Smooth muscle cell (in vitro differentiated cells): ENCODE measurements at regions not wholly inside any gene's neighbourhood (a gene's known extent, or its start where the extent isn't known, plus 50 kb on each side); places are given as distances from the start of the nearest gene placed in this dataset.

Experiments
- DNase-seq: peaks from one replicate; lab custom pipeline; 2025; ENCODE audit not compliant: unreplicated experiment; lab: John Stamatoyannopoulos, UW
- H2AFZ ChIP-seq: fragments of 200-600 bp; sonication (generic); 2 replicates; pipeline ENCODE4 v1.6.0; 2016; ENCODE audit warnings: antibody characterized with exemption, low read depth, mild to moderate bottlenecking
- H3F3A ChIP-seq: fragments of 200-600 bp; sonication (generic); 2 replicates; pipeline ENCODE4 v1.6.0; 2017; ENCODE audit warnings: antibody characterized with exemption, low read depth
- H3K27ac ChIP-seq: fragments of 200-600 bp; sonication (generic); 2 replicates; pipeline ENCODE4 v1.5.1; 2016; ENCODE audit warnings: low read depth, mild to moderate bottlenecking
- H3K27me3 ChIP-seq: fragments of 200-600 bp; sonication (generic); 2 replicates; pipeline ENCODE4 v1.6.1; 2016; ENCODE audit warnings: low read depth, mild to moderate bottlenecking
- H3K36me3 ChIP-seq: fragments of 200-600 bp; sonication (generic); 2 replicates; pipeline ENCODE4 v1.5.1; 2016; ENCODE audit warnings: low read depth
- H3K4me1 ChIP-seq: fragments of 200-600 bp; sonication (generic); 2 replicates; pipeline ENCODE4 v1.5.1; 2016; ENCODE audit warnings: low read depth
- H3K4me2 ChIP-seq: fragments of 200-600 bp; sonication (generic); 2 replicates; pipeline ENCODE4 v1.6.0; 2016; ENCODE audit warnings: mild to moderate bottlenecking
- H3K4me3 ChIP-seq: fragments of 200-600 bp; sonication (generic); 2 replicates; pipeline ENCODE4 v1.5.1; 2016; ENCODE audit warnings: mild to moderate bottlenecking
- H3K79me2 ChIP-seq: fragments of 200-600 bp; sonication (generic); 2 replicates; pipeline ENCODE4 v1.6.0; 2016; ENCODE audit warnings: low read depth, mild to moderate bottlenecking
- H3K9ac ChIP-seq: fragments of 200-600 bp; sonication (generic); 2 replicates; pipeline ENCODE4 v1.6.0; 2016; ENCODE audit warnings: low read depth
- H3K9me3 ChIP-seq: fragments of 200-600 bp; sonication (generic); replicated peaks from 2 replicates; pipeline ENCODE4 v1.5.1; 2016; ENCODE audit warnings: low read depth
- H4K20me1 ChIP-seq: fragments of 200-600 bp; sonication (generic); 2 replicates; pipeline ENCODE4 v1.6.0; 2016; ENCODE audit warnings: low read depth
- CTCF ChIP-seq: fragments of 200-600 bp; sonication (generic); IDR thresholded peaks from 2 replicates; pipeline ENCODE4 v1.5.1; 2017; ENCODE audit warnings: borderline replicate concordance, mild to moderate bottlenecking, antibody characterized with exemption; ENCODE audit not compliant: insufficient read depth, poor library complexity, severe bottlenecking
- WGBS: methylation state at CpG from one replicate; pipeline ENCODE4 v1.1.7; 2016; ENCODE audit warnings: low lambda C conversion rate; 5-methylcytosine and 5-hydroxymethylcytosine counted together

GRCh38 chr20:50265245-50265946 lies 74.8 kb downstream of the CEBPB start:
- Histone ChIP-seq H3K79me2 (no peaks in the 10 kb centered on the region), H3K4me1 (peaks cover 8% of the 10 kb centered on the region), H3K27ac (no peak overlapping the region), H3K9me3 (no peaks in the 10 kb centered on the region), H3K36me3 (no peaks in the 10 kb centered on the region), H2AFZ (no peak overlapping the region), H3K4me2 (no peak overlapping the region), H3K27me3 (no peaks in the 10 kb centered on the region), H3K4me3 (no peak overlapping the region), H3K9ac (no peak overlapping the region), H3F3A (no peaks in the 10 kb centered on the region), H4K20me1 (no peaks in the 10 kb centered on the region)
- no peak for DNase-seq
- 96% methylated on average over 12 of the region's 12 CpGs for WGBS
- TF ChIP-seq CTCF, result no peak

- H2AFZ ChIP-seq, result no peak overlapping the region
Observed at GRCh38 chr20:50266293-50267040, 75.8 kb downstream of the CEBPB start.

GRCh38 chr20:50267041-50267865 lies 76.6 kb downstream of the CEBPB start:
- Histone ChIP-seq H3K9me3 (no peaks in the 10 kb centered on the region), H3K4me2 (no peak overlapping the region), H3K36me3 (no peaks in the 10 kb centered on the region), H3K27ac (no peak overlapping the region), H3K27me3 (no peaks in the 10 kb centered on the region), H3K79me2 (no peaks in the 10 kb centered on the region), H3F3A (no peaks in the 10 kb centered on the region), H2AFZ (no peak overlapping the region), H3K4me3 (no peak overlapping the region), H3K9ac (no peak overlapping the region), H4K20me1 (no peaks in the 10 kb centered on the region), H3K4me1 (peaks cover 8% of the 10 kb centered on the region)
- TF ChIP-seq CTCF, result no peak
- 84% methylated on average over 14 of the region's 21 CpGs for WGBS
- DNase-seq, result no peak

More at GRCh38 chr20:50266293-50267040, 75.8 kb downstream of the CEBPB start:
- Histone ChIP-seq H3K4me3 (no peak overlapping the region), H3F3A (no peaks in the 10 kb centered on the region), H3K27me3 (no peaks in the 10 kb centered on the region), H3K4me1 (peaks cover 8% of the 10 kb centered on the region), H3K9me3 (no peaks in the 10 kb centered on the region), H3K9ac (no peak overlapping the region), H3K36me3 (no peaks in the 10 kb centered on the region), H4K20me1 (no peaks in the 10 kb centered on the region), H3K79me2 (no peaks in the 10 kb centered on the region), H3K27ac (no peak overlapping the region), H3K4me2 (no peak overlapping the region)
- DNase-seq, result no peak
- TF ChIP-seq CTCF, result no peak
- 95% methylated on average over 10 of the region's 10 CpGs for WGBS
